ENCODE measurements at regions not wholly inside any gene's neighbourhood (a gene's known extent, or its start where the extent isn't known, plus 50 kb on each side); places are given as distances from the start of the nearest gene placed in this dataset.

DNA sequence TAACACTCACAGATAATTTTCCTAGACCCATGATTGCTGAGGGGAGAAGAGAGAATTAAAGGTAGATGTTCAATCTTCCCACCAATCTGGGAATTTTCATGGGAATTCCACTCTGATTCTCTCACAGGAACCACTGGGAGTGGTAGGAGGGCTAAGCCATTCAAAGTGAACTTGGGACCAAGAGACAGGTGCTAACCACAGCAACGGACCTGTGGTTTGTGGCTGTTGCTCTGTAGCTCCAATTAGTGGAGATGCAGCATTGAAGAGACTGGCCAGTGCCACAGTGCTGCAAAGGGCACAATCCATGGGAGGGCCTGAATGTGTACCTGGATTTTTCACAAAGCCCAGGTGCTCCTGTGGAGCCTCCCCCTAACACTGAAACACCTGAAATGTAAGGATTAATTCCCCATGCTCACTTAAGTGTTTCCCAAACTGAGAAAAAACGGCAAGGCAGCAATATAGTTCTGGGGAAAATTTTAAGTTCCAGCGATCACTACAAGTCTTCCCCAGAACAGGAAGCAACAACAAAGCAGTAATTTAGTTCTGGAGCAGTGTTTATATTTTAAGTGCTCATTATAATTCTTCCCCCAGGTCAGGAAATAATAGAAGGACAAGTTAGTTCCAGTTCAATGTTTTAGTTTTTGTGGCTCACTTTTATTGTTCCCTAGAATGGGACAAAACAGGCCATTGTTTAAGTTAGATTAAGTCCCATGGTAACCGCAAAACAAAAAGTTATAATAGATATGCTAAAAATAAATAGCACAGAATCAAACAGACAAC is 1045.8 kb downstream of the CNTNAP5 start:
- no peak for DNase-seq

DNA sequence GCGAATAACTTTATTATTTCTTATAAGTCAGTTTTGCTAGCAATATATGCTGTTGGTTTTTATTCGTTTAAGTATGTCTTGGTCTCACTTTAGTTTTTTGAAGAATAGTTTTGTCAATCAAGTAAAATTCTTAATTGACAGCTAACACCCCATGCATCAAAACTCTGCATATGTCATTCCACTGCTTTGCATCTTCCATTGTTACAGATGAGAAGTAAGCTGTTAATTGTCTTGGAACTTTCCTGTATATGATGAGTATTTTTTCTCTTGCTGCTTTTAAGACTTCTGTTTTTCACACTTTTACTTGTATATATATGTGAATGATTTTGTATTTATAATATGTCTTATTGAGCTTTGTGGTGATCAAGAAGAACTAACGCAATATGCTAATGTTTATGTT is 1048.4 kb downstream of the CNTNAP5 start:
- no peak for DNase-seq

DNA sequence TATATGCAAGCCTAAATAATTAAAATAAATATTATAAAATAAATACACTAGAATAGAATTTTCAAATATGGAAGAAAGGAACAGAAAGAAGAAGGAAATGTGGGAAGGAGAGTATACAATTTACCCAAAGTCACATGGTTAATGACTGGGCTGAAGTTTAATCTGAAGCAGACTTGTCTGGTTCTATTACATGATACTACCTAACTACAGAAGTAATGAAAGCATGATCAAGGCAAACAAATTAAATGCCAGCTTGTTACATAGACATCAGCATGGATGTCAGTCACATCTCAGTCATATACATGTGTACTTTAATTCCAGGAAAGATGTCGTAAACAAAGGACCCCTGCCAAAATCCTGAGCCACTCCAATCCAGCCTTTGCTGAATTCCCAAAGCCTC is 1060.8 kb downstream of the CNTNAP5 start:
- DNase-seq: no peak

DNA sequence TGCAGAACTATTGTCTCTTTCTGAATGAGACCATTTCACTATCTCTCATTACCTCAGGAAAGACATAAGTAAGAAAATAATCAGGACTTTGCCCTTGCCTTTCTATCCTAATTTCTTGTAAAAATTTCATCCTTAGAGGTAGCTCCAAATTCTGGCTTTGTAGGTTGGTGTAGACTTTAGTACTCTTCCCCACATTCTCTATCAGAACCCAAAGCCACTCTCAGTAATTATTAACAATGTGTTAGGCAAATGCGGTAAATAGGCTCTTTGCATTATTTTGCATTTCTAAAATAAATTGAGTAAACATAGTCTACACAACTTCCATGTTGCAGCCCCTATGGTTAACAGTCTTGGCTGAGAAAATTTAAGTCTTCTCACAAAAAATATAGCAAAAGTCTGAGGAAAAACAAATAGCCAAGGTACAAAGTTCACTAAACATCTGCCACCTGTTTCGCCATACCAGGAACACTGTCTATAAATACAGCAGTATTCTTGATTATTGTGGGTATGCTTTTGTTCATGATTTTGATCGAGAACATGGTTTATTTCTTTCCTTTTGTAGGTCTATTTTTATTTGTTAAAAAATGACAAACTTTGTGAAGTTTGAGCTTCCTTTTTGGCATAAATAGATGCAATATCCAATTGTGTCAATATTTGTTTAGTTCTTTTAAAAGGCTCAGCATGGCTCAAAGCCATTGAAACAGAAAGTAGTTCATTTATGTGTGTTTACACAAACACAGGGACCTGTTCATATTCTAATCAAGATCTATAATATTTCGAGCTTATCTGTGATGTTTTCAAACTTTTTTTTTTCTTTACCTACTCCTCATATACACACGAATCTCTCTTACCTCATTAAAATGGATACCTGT is 1061.5 kb downstream of the CNTNAP5 start:
- DNase-seq: no peak

DNA sequence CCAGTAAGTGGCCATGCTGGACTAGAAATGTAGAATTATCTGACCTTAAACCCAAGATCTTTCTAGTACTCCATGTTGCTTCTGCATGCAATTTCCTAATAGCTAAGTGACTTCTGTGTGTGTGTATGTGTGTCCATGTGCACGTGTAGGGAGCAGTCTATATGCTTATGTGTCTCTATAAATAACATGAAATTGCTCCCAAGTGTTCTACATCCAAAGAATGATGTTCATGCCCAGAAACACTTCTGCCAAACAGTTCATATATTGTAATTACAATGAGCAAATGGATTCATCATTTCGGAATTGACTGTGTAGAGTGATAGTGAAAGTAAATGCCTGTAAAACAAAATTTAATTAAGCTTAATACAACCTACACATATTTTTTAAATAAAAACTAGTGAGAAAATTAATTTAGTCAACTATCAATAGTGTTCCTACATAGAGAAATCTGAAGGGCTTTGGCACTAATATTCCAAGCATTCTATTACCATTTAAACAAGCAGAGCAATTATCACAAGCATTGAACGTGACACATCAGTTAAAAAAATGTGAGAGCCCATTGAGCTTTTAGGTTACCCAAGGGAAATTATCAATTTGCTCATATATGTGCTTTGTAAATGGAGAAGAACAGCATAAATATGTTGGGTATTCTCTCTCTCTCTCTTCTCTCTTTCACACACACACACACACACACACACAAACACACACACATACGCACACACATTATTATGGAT is 1067.4 kb downstream of the CNTNAP5 start:
- no peak for DNase-seq

DNA sequence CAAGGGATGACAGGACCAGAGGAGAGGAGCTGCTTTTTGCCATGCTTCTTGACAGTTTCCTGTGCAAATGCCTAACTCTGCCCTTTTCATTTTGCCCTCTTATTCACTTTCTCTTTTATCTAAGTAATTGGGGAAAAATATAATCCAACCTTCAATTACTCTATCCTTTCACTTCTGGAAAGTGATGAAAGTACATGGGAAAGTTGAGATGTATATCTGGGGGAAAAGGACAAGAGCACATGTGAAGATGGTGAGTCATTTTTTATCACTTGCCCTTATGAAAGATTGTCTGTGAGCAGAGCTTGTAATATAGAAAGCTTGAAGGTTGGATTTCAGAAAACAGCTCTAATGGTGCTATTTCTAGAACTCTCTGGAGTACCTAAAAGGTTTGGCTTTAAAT is 1070.7 kb downstream of the CNTNAP5 start:
- no peak for DNase-seq

DNA sequence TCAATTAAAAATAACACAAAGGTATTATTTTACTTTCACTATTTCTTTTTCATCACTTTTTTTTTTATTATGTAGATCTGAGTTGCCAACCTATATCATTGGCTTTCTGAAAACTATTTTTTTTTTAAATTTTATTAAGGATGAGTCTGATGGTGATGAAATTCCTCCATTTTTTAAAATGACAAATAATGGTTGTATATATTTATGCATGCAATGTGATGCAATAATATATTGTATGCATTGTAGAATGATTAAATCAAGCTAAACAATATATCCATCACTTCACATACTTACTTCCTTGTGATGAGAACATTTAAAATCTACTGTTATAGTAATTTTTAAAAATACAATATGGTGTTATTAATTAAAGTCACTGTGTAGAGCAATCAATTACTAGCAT is 1081.6 kb downstream of the CNTNAP5 start:
- no peak for DNase-seq

DNA sequence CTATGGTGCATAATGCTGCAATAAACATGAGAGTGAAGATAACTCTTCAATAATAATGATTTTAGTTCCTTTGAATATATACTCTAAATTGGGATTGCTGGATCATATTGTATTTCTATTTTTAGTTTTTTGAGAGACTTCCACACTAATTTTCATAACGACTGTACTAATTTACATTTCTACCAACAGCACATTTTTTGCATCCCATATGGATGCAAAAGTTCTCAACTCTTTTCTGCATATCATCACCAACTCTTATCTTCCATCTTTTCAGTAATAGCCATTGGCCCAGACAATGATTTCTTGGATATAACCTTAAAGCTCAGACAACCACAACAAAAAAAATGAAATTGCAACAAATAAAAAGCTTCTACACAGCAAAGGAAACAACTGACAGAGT is 1082.4 kb downstream of the CNTNAP5 start:
- no peak for DNase-seq

DNA sequence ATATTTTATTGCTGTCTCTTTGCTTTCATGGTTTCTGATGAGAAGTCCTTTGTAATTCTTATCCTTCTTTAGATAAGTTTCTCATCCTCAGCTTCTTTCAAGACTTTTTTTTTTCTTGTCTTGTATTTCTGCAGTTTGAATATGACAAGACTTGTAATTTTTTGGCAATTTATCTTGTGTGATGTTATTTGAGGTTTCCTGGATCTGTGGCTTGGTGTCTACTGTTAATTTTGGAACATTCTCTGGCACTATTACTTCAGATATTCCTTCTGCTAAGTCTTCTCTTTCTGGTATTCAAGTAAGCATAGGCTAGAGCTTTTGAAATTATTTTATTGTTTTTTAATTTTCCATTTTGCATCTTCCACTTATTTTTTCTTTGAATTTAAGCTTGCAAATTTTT is 1083.2 kb downstream of the CNTNAP5 start:
- no peak for DNase-seq

DNA sequence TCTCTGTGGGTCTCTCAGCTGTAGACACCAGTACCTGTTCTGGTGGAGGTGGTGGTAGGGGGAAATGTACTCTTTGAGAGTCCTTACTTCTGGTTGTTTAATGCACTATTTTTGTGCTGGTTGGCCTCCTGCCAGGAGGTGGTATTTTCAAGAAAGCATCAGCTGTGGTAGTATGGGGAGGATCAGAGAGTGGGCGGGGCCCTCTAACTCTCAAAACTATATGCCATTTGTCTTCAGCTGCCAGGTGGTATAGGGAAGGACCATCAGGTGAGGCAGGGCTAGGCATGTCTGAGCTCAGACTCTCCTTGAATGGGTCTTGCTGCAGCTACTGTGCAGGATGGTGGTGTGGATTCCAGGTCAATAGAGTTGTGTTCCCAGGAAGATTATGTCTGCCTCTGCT is 1100.8 kb downstream of the CNTNAP5 start:
- no peak for DNase-seq

DNA sequence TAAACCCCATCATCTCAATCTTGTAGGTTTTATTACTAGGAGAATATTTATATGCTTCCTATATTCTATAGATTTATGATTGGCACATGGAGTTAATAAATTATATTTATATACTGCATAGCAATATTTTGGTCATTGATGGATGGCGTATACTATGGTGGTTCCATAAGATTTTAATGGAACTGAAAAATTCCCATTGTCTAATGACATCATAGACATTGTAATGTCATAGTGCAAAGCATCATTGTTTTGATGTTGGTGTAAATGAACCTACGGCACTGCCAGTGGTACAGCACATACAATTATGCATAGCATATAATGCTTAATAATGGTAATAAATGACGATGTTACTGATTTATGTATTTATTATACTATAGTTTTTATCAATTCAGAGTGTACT is 1135.9 kb downstream of the CNTNAP5 start:
- DNase-seq: no peak

DNA sequence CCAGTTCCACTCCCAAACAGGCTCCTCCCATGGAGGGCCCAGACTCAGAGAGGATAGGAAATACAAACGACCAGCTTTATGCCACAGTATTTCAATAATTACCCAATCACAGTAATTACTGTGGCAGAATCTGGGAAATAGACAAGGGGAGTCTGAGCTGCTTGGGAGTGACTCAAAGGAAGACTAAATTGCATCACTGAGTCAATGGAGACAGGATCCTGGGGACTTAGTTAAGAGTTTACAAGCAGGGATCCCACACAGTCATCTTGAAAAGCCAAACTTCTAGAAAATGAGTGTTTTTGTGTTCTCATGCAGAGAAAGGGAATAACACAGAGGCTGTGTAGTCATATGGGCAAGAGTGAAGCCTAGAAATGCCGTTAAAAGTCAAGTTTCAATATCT is 1142.1 kb downstream of the CNTNAP5 start:
- DNase-seq: no peak

DNA sequence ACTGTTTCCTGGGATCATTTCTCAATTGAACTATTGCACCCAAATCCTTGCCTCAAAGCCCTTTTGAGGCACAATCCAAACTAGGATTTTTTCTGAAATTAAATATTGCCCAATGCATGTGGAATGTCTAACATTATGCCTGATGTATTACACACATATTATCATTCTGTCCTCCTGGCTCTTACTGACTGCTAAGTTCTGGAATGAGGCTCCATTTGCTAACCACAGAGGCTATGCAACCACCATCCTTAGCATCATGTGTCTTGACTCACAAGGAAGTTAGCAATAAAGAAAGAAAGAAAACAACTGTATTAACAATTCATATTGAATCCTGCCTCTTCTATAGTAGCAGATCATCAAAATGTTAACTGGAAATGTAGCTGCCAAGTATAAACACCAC is 1142.7 kb downstream of the CNTNAP5 start:
- no peak for DNase-seq

DNA sequence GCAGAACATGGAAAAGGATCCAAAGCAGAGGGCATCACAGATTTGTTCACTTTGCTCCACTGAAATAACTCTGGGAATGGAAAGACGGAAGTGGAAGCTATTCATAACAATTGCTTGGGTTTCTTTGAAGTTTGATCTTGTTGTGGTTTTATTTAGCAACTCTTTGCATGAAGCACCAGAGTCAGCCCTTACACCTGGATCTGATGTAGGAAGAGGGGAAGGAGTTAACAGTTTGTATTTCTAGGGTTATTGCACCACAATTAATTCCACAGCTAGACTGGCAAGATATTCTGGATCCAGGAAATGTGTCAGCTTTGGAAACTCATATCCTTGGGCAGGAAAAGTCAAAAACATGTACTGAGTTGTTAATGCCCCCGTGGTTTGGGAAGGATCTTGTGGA is 1143.4 kb downstream of the CNTNAP5 start:
- DNase-seq: no peak

DNA sequence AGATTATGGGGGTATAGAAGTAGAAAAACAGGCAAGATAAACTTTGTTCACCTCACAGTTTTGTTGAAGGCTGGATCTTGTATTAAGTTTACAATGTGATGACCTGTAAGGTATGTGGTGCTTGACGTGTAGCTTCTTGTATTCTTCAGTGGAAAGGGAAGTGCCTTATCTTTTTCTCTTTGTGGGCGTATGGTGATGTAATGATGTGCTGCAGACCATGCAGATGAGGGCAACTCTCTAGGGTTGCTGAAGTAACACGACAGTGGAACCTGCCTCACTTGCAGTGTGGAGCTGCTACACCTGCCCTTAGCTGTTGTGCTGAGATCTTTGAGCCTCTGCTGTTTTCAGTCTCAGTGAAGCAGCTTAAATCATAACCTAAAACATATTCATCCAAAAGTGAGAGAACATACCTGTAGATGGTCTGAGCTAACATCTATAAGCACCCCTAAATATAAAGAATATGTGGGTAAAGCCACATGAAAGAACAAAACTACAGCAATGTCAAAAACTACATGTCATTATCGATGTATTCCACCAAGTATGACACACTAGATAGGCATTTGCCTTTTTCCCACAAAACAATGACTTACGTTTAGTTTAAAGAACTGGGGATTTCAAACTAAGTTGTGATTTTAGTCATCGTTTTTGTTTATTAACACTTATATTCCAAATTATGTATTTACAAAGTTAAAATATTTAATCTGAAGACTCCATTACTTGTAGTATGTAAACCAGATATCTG is 1144.1 kb downstream of the CNTNAP5 start:
- DNase-seq: no peak

DNA sequence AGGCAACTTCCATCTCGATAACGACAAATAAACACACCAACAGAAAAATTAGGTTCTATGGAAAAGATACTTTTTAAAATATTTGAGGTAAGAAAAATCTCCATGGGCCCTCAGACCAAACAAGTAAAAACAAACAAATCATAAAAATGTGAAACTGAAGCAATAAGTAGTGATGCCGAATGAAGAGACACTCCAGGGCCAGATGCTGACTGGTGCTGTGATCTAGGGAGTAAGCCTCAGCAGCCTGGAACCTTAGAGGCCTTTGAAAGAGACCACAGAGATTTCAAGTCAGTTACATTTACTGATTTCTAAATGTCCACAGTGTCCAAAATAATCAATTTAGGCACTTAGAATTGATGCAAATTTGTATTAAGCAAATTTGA is 1144.7 kb downstream of the CNTNAP5 start:
- no peak for DNase-seq

DNA sequence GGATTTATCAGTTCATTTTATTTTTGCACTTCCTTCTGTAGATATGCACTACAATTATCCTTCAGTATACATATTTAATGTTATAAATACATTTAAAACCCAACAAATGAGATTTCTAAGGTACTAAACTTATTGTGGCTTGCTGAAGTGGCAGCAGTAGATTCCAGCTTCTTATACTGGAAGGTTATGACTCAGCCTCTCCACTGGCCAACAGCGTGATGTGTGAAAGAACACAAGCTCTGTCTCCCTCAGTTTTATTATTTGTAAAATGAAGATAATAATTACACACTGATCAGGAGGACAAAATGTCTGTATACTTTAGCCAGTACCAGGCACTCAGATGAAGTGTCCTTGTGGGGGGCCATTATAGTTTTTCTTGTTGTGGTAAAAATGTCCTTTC is 1147.1 kb downstream of the CNTNAP5 start:
- no peak for DNase-seq

DNA sequence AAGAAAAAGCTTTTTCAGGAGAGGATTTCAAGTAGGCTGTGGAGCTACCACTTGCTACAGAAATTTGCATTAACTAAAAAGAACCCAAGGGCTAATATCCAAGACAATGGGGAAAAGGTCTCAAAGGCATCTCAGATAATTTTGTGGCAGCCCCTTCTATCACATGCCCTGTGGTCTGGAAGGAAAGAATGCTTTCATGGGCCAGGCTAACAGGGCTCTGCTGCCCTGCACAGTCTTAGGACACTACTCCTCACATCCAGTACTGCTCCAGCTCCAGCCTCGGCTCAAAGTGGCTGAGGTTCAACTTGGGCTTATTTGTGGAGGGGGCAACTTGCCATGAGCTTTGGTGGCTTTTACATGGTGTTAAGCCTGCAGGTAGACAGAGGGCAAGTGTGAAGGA is 1150.3 kb downstream of the CNTNAP5 start:
- no peak for DNase-seq

DNA sequence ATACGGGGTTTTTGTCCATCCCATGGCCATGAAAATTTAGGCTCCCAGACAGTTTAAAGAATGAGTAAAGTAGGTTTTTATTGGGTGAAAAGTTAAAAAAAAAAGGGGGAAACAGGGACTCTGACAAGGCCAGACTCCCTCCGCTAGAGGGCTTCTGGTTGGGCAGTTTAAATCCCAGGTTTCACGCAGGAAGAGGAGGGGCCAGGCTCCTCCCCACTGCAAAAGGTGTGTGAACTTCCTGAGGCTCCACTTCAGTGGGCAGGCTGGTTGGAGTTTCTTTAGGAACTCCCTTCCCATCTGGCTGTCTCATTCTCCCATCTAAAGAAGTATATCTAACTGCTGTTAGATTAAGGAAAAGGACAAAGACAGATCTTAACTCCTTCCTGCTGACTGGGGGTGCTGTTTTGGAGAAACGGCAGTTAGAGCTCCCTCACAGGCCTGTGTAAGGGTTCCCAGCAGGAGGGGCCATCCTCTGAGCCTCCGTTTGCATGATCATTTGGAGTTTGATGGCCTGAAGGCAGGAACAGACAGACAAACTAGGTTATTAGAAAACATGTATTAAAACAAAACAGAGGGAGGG is 1160.7 kb downstream of the CNTNAP5 start:
- no peak for DNase-seq

DNA sequence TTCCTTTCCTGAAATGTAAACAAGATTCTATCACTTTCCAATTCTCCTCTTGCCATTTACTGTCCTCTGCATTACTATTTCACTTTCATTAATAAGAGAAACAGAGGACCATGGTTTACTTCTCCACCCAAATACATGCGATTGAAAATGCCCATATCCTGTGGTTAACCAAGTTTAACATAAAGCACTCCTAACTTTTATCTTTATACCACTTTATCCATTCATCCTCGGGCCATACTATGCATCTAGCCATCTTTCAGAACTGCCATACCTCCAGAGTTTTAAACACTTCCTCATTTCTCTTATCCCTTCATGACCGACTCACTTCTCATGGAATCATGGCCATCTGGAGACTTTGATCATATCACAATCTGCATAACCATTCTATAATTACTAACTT is 1182.3 kb downstream of the CNTNAP5 start:
- no peak for DNase-seq

DNA sequence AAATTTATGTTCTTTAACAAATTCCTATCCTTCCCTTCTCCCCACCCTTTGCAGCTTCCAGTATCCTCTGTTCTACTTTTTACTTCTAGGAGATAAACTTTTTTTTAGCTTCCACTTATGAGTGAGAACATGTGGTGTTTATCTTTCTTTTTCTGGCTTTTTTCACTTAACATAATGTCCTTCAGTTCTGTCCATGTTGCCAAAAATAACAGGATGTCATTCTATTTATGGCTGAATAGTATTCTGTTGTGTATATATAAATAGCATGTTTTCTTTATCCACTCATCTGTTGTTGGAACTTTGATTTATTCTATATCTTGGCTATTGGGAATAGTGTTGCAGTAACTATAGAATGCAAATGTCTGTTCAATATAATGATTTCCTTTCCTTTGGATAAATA is 1191.2 kb downstream of the CNTNAP5 start:
- no peak for DNase-seq

DNA sequence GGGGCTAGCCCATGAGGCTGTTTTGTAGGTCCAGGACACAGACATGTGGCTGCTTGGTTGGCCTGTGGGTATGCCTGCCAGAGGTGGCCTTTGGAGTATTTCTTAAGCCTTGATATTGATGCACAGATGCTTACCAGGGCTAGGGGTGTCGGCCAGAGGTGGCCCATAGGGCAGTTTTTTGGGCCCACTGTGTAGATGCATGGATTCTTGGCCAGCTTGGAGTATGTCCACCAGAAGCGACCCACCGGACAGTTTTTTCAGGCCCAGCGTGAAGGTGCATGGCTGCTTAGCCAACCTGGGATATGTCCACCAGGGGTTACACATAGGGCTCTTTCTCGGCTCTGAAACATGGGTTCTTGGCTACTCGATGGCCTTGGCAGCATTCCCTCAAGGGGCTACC is 1199.1 kb downstream of the CNTNAP5 start:
- no peak for DNase-seq

DNA sequence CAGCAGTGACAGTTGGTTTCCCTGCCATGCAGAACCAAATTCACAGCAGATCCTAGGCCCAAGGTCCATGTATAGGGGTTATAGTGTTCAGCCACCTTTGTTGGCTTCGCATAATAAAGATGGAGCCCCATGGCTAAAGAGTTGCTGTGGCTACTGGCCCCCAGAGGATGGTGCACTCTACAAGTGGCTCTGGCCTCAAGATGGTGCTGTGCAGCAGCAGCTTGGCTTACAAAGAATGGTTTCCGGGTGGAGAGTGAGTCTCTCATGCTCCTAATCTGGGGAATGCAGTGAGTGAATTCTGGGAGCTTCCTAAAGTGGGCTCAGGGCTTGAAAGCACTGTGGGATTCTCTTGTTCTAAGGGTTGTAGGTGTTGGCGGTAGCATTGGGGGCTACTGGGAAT is 1199.7 kb downstream of the CNTNAP5 start:
- no peak for DNase-seq
